HG03066 (cell line): ENCODE measurements at regions not wholly inside any gene's neighbourhood (a gene's known extent, or its start where the extent isn't known, plus 50 kb on each side); places are given as distances from the start of the nearest gene placed in this dataset.
A peak's percentile ranks its signal among the peaks of the same experiment; 100 is the strongest.

Source experiments
- ATAC-seq: cut with Tn5 transposase; IDR thresholded peaks from one replicate; pipeline ENCODE4 v1.9.1; 2021; ENCODE audit warnings: low read depth; ENCODE audit not compliant: unreplicated experiment

GRCh38 chrX:96430756-96431455 lies 253.7 kb upstream of the DIAPH2 start:
- no peak for ATAC-seq

GRCh38 chrX:96432647-96433046 lies 252.0 kb upstream of the DIAPH2 start:
- ATAC-seq, result no peak

GRCh38 chrX:96433409-96434077 lies 251.1 kb upstream of the DIAPH2 start:
- no peak for ATAC-seq

- no peak for ATAC-seq
Observed at GRCh38 chrX:96435378-96436035, 249.1 kb upstream of the DIAPH2 start.

- no peak for ATAC-seq
Observed at GRCh38 chrX:96436105-96436504, 248.5 kb upstream of the DIAPH2 start.

- ATAC-seq, result no peak
Observed at GRCh38 chrX:96438803-96439202, 245.8 kb upstream of the DIAPH2 start.

GRCh38 chrX:96440941-96441340 lies 243.7 kb upstream of the DIAPH2 start:
- no peak for ATAC-seq

GRCh38 chrX:96445531-96446065 lies 239.0 kb upstream of the DIAPH2 start:
- no peak for ATAC-seq

GRCh38 chrX:96446524-96446923 lies 238.1 kb upstream of the DIAPH2 start:
- ATAC-seq, result no peak

GRCh38 chrX:96447161-96447560 lies 237.5 kb upstream of the DIAPH2 start:
- no peak for ATAC-seq

- no peak for ATAC-seq
Observed at GRCh38 chrX:96449191-96449590, 235.5 kb upstream of the DIAPH2 start.

- no peak for ATAC-seq
Observed at GRCh38 chrX:96449896-96450295, 234.7 kb upstream of the DIAPH2 start.

GRCh38 chrX:96453139-96453538 lies 231.5 kb upstream of the DIAPH2 start:
- peak; percentile 78 for ATAC-seq

GRCh38 chrX:96455078-96455477 lies 229.6 kb upstream of the DIAPH2 start:
- peak; percentile 41 for ATAC-seq

- ATAC-seq, result no peak
Observed at GRCh38 chrX:96464880-96465558, 219.6 kb upstream of the DIAPH2 start.

- ATAC-seq, result no peak
Observed at GRCh38 chrX:96474029-96474740, 210.5 kb upstream of the DIAPH2 start.

- no peak for ATAC-seq
Observed at GRCh38 chrX:96474741-96475125, 209.9 kb upstream of the DIAPH2 start.

GRCh38 chrX:96480081-96480480 lies 204.6 kb upstream of the DIAPH2 start:
- no peak for ATAC-seq

- ATAC-seq, result no peak
Observed at GRCh38 chrX:96481831-96482230, 202.8 kb upstream of the DIAPH2 start.

GRCh38 chrX:96483647-96484160 lies 200.9 kb upstream of the DIAPH2 start:
- no peak for ATAC-seq
